ENCODE measurements at regions not wholly inside any gene's neighbourhood (a gene's known extent, or its start where the extent isn't known, plus 50 kb on each side); places are given as distances from the start of the nearest gene placed in this dataset.
"Not testable (repeated sequence)": the region's sequence is repeated elsewhere in the genome, so short reads cannot be mapped to it uniquely, and the experiment has no call there.

- no peak for DNase-seq
These were observed 293.7 kb upstream of the RSPO3 start for GRCh38 chr6:126824815-126825214.

- DNase-seq, result no peak
These were observed 292.2 kb upstream of the RSPO3 start for GRCh38 chr6:126826166-126826714.

GRCh38 chr6:126831461-126831860 lies 287.0 kb upstream of the RSPO3 start:
- DNase-seq, result no peak

- DNase-seq, result no peak
These were observed 275.7 kb upstream of the RSPO3 start for GRCh38 chr6:126842769-126843168.

GRCh38 chr6:126848119-126848518 lies 270.4 kb upstream of the RSPO3 start:
- no peak for DNase-seq

GRCh38 chr6:126867641-126868040 lies 250.8 kb upstream of the RSPO3 start:
- no peak for DNase-seq

GRCh38 chr6:126873351-126873750 lies 245.1 kb upstream of the RSPO3 start:
- DNase-seq, result no peak

GRCh38 chr6:126873791-126874190 lies 244.7 kb upstream of the RSPO3 start:
- no peak for DNase-seq

GRCh38 chr6:126876446-126876845 lies 242.0 kb upstream of the RSPO3 start:
- DNase-seq, result no peak

GRCh38 chr6:126880964-126881363 lies 237.5 kb upstream of the RSPO3 start:
- DNase-seq, result no peak

- DNase-seq, result no peak
These were observed 232.4 kb upstream of the RSPO3 start for GRCh38 chr6:126886106-126886505.

GRCh38 chr6:126888727-126889725 lies 229.4 kb upstream of the RSPO3 start:
- DNase-seq, result no peak

- no peak for DNase-seq
These were observed 228.4 kb upstream of the RSPO3 start for GRCh38 chr6:126890055-126890454.

- DNase-seq, result no peak
These were observed 227.3 kb upstream of the RSPO3 start for GRCh38 chr6:126891158-126891557.

- not testable (repeated sequence) for DNase-seq
These were observed 225.6 kb upstream of the RSPO3 start for GRCh38 chr6:126892869-126893268.

- no peak for DNase-seq
These were observed 220.7 kb upstream of the RSPO3 start for GRCh38 chr6:126897758-126898157.

GRCh38 chr6:126904176-126904575 lies 214.3 kb upstream of the RSPO3 start:
- no peak for DNase-seq

GRCh38 chr6:126905917-126906316 lies 212.6 kb upstream of the RSPO3 start:
- DNase-seq, result no peak

GRCh38 chr6:126907312-126907711 lies 211.2 kb upstream of the RSPO3 start:
- no peak for DNase-seq

GRCh38 chr6:126907996-126908395 lies 210.5 kb upstream of the RSPO3 start:
- no peak for DNase-seq

- DNase-seq, result no peak
These were observed 209.0 kb upstream of the RSPO3 start for GRCh38 chr6:126909493-126909892.

- DNase-seq, result no peak
These were observed 204.8 kb upstream of the RSPO3 start for GRCh38 chr6:126913651-126914050.

GRCh38 chr6:126914172-126914571 lies 204.3 kb upstream of the RSPO3 start:
- DNase-seq, result no peak

- no peak for DNase-seq
These were observed 203.7 kb upstream of the RSPO3 start for GRCh38 chr6:126914801-126915200.

All from NCI-H526 treated with DMSO at 0.1 percent for 48 hours (cell line).